DND-41 (cell line): ENCODE measurements at regions not wholly inside any gene's neighbourhood (a gene's known extent, or its start where the extent isn't known, plus 50 kb on each side); places are given as distances from the start of the nearest gene placed in this dataset.
"Not testable (repeated sequence)": the region's sequence is repeated elsewhere in the genome, so short reads cannot be mapped to it uniquely, and the experiment has no call there.

ENCODE experiments used
- CTCF ChIP-seq: IDR thresholded peaks from 2 replicates; pipeline ENCODE4 v1.5.1; 2012; ENCODE audit warnings: borderline replicate concordance, low read length, moderate library complexity, mild to moderate bottlenecking; ENCODE audit not compliant: poor library complexity, severe bottlenecking; ENCODE audit errors: extremely low read depth
- EZH2 ChIP-seq: IDR thresholded peaks from 3 replicates; pipeline ENCODE4 v1.6.1; 2012; ENCODE audit warnings: borderline replicate concordance, low read depth, mild to moderate bottlenecking, moderate library complexity, low read length, inconsistent platforms; ENCODE audit not compliant: severe bottlenecking

GRCh38 chr6:137944381-137944780 is 77.3 kb downstream of the TNFAIP3 start:
- TF ChIP-seq CTCF, EZH2: not testable (repeated sequence)
